Thyroid gland (tissue), 4 donors: ENCODE measurements at regions not wholly inside any gene's neighbourhood (a gene's known extent, or its start where the extent isn't known, plus 50 kb on each side); places are given as distances from the start of the nearest gene placed in this dataset.

Experiments
- DNase-seq, 2 donors: peaks; one replicate each; pipeline ENCODE4 v3.0.0-alpha.2; 2019
- H3K27ac ChIP-seq, 3 donors: fragments of 200-600 bp; sonication (generic); 1 replicate in 2 of 3; 2 replicates in 1 of 3; pipeline ENCODE4 v1.5.1; 2016 to 2019; ENCODE audit warnings: mild to moderate bottlenecking in 1 of 3, moderate library complexity in 1 of 3
- H3K27me3 ChIP-seq: fragments of 200-600 bp; sonication (generic); one replicate; pipeline ENCODE4 v1.5.1; 2019
- H3K36me3 ChIP-seq, 2 donors: fragments of 200-600 bp; sonication (generic); one replicate each; pipeline ENCODE4 v1.5.1; 2016 to 2019
- H3K4me1 ChIP-seq, 2 donors: fragments of 200-600 bp; sonication (generic); one replicate each; pipeline ENCODE4 v1.5.1; 2017 to 2019
- H3K4me3 ChIP-seq, 3 donors: fragments of 200-600 bp; sonication (generic); replicated peaks in 1 of 3; 1 replicate in 2 of 3; 2 replicates in 1 of 3; pipeline ENCODE4 v1.5.1; 2016; ENCODE audit warnings: mild to moderate bottlenecking in 1 of 3
- H3K9me3 ChIP-seq: fragments of 200-600 bp; sonication (generic); one replicate; pipeline ENCODE4 v1.5.1; 2017
- POLR2A ChIP-seq, 2 donors: fragments of 450-650 bp; IDR thresholded peaks; one replicate each; pipeline ENCODE4 v1.6.1; 2017; ENCODE audit warnings: antibody characterized with exemption in 2 of 2, mild to moderate bottlenecking in 2 of 2, moderate library complexity in 1 of 2
- WGBS, 2 donors: methylation state at CpG; one replicate each; pipeline ENCODE4 v1.1.5; 2017; 5-methylcytosine and 5-hydroxymethylcytosine counted together
- intact Hi-C: fragments of 100-400 bp; cut with DNase I; formaldehyde crosslinking; loops from one replicate; pipeline ENCODE4 v1.15.1; 2023
- TF ChIP-seq, protein P1 (sequence below), 6 experiments: fragments of 200-600 bp in 3 of 6; fragments of 450-650 bp in 3 of 6; sonication (generic) in 3 of 6; IDR thresholded peaks; one replicate each; pipeline ENCODE4 v1.5.1; 2016 to 2019; ENCODE audit warnings: antibody characterized with exemption in 6 of 6, mild to moderate bottlenecking in 2 of 6, inconsistent platforms in 1 of 6, moderate library complexity in 1 of 6

- no peak overlapping the region for H3K27ac ChIP-seq
- 69 to 89% methylated on average over 2 of the region's 2 CpGs for WGBS, 2 donors
- H3K36me3 ChIP-seq: no peaks in the 10 kb centered on the region
- no peak overlapping the region for H3K4me3 ChIP-seq
- H3K27me3 ChIP-seq: no peaks in the 10 kb centered on the region
- intact Hi-C loops: no loop called here
- TF ChIP-seq, protein P1, sequence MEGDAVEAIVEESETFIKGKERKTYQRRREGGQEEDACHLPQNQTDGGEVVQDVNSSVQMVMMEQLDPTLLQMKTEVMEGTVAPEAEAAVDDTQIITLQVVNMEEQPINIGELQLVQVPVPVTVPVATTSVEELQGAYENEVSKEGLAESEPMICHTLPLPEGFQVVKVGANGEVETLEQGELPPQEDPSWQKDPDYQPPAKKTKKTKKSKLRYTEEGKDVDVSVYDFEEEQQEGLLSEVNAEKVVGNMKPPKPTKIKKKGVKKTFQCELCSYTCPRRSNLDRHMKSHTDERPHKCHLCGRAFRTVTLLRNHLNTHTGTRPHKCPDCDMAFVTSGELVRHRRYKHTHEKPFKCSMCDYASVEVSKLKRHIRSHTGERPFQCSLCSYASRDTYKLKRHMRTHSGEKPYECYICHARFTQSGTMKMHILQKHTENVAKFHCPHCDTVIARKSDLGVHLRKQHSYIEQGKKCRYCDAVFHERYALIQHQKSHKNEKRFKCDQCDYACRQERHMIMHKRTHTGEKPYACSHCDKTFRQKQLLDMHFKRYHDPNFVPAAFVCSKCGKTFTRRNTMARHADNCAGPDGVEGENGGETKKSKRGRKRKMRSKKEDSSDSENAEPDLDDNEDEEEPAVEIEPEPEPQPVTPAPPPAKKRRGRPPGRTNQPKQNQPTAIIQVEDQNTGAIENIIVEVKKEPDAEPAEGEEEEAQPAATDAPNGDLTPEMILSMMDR (IDR thresholded peaks at IDR 0.05): no peak
- TF ChIP-seq POLR2A (IDR thresholded peaks at IDR 0.05): no peak
- no peak for DNase-seq
- no peaks in the 10 kb centered on the region for H3K4me1 ChIP-seq
- no peaks in the 10 kb centered on the region for H3K9me3 ChIP-seq
Observed at GRCh38 chr2:120902592-120902991, 166.9 kb downstream of the GLI2 start.

GRCh38 chr2:120904379-120904778, 168.7 kb downstream of the GLI2 start:
- WGBS, 2 donors: 65 to 74% methylated on average over 7 to 8 of the region's 8 CpGs
- H3K9me3 ChIP-seq: no peaks in the 10 kb centered on the region
- no peak for DNase-seq
- no peaks in the 10 kb centered on the region for H3K27me3 ChIP-seq
- H3K4me1 ChIP-seq: no peaks in the 10 kb centered on the region
- no peak overlapping the region for H3K27ac ChIP-seq
- intact Hi-C loops: no loop called here
- TF ChIP-seq, protein P1 (IDR thresholded peaks at IDR 0.05): no peak
- no peak for TF ChIP-seq POLR2A (IDR thresholded peaks at IDR 0.05)
- no peaks in the 10 kb centered on the region for H3K36me3 ChIP-seq
- no peak overlapping the region for H3K4me3 ChIP-seq

DNA sequence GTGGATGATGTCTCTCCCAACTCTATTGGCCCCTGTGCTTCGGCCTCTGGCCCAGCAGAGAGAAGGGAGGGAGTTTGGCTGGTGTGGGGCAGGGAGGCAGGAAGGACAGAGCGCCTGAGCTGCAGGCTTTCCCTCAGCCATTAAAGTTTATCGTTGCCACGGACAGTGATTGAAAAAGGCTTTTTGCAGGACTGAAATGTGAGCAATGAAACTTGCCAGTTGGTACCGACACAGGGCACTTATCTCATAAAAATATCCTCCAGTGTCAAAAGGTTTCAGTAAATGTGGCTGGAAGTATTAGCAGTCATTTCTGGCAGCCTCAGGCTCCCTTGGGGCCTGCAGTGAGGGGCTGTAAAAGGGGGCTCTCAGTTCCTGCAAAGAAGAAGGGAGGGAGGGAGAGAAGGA, 169.2 kb downstream of the GLI2 start:
- no peak overlapping the region for H3K27ac ChIP-seq
- no peaks in the 10 kb centered on the region for H3K27me3 ChIP-seq
- no peaks in the 10 kb centered on the region for H3K4me1 ChIP-seq
- H3K9me3 ChIP-seq: no peaks in the 10 kb centered on the region
- 57 to 80% methylated on average over 5 of the region's 5 CpGs for WGBS, 2 donors
- no peak overlapping the region for H3K4me3 ChIP-seq
- intact Hi-C loops: no loop called here
- H3K36me3 ChIP-seq: no peaks in the 10 kb centered on the region
- DNase-seq: no peak
- TF ChIP-seq, protein P1 (IDR thresholded peaks at IDR 0.05): no peak
- no peak for TF ChIP-seq POLR2A (IDR thresholded peaks at IDR 0.05)

DNA sequence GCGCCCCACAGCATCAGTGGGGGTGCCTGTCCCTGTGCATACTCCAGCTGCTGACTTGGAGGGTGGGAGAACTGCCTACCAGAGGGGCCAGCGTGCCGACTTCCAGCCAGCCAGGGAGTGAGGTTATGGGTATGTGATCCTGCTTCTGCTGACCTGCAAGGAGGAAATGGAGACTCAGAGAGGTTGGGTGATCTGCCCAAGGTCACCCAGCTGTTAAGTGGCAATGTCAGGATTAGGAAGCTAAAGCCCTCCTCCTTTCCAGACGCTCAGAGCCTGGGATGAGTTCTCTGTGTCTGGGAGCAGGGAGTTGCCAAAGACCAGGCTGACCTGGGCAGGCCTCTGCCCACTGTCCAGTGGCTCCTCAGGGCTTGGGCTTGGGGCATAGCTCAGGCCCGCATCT, 169.6 kb downstream of the GLI2 start:
- no peaks in the 10 kb centered on the region for H3K4me1 ChIP-seq
- no peaks in the 10 kb centered on the region for H3K36me3 ChIP-seq
- H3K27me3 ChIP-seq: no peaks in the 10 kb centered on the region
- 86 to 87% methylated on average over 4 to 5 of the region's 5 CpGs for WGBS, 2 donors
- intact Hi-C loops: no loop called here
- TF ChIP-seq, protein P1 (IDR thresholded peaks at IDR 0.05): no peak
- no peak for TF ChIP-seq POLR2A (IDR thresholded peaks at IDR 0.05)
- no peak overlapping the region for H3K27ac ChIP-seq
- no peaks in the 10 kb centered on the region for H3K9me3 ChIP-seq
- no peak overlapping the region for H3K4me3 ChIP-seq
- DNase-seq: no peak

DNA sequence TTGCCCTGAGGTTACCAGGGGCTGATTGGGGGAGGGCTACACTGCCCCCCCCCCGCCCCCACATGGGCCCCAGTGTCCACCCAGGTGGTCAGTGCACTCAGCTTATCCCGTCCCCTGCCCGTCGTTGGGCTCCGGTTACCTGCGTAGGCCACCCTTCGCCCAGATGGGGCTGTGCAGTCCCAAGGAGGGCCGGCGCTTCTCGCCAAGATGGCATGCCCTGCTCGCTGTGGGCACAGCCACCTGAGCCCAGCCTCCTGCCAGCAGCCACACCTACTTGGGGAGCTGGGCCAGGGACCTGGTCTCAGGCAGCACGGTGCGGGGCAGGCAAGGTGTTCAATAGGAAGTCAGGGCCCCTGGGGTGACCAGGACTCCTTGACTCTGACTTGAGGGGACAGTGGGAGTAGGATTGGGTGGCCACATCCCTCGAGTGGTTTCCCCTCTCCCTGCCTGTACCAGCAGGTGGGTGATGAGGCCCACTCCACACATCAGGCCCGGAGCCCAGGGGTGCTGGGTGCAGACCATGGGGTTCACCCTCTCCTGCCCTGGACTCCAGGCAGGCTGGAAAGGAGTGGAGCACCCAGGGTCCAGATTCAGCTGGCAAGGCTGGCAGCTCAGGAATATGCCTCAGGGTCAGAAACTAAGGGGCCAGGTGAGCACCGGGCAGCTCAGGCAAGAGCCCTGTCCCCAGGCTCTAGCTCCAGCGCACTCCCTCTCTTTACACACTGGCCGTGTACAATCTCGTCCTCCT, 170.3 kb downstream of the GLI2 start:
- TF ChIP-seq POLR2A (IDR thresholded peaks at IDR 0.05): no peak
- TF ChIP-seq, protein P1 (IDR thresholded peaks at IDR 0.05): no peak
- H3K4me1 ChIP-seq: no peaks in the 10 kb centered on the region
- 79 to 93% methylated on average over 8 to 14 of the region's 19 CpGs for WGBS, 2 donors
- H3K4me3 ChIP-seq: no peak overlapping the region
- H3K27ac ChIP-seq: no peak overlapping the region
- no peaks in the 10 kb centered on the region for H3K36me3 ChIP-seq
- H3K27me3 ChIP-seq: no peaks in the 10 kb centered on the region
- DNase-seq: no peak
- no peaks in the 10 kb centered on the region for H3K9me3 ChIP-seq
- intact Hi-C loops: no loop called here
